ENCODE measurements at regions not wholly inside any gene's neighbourhood (a gene's known extent, or its start where the extent isn't known, plus 50 kb on each side); places are given as distances from the start of the nearest gene placed in this dataset.
"Not testable (repeated sequence)": the region's sequence is repeated elsewhere in the genome, so short reads cannot be mapped to it uniquely, and the experiment has no call there.

DNA sequence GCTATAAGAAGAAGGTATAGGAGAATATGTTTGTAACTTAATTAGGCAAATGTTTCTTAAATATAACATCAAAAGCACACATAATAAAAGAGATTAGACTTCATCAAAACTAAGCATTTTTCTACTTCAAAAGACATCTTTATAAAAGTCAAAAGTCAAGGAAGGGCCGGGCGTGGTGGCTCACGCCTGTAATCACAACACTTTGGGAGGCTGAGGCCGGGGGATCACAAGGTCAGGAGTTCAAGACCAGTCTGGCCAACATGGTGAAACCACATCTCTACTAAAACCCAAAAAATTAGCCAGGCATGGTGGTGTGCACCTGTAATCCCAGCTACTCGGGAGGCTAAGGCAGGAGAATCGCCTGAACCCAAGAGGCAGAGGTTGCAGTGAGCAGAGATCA, 951.0 kb upstream of the C9orf72 start:
- not testable (repeated sequence) for DNase-seq

DNA sequence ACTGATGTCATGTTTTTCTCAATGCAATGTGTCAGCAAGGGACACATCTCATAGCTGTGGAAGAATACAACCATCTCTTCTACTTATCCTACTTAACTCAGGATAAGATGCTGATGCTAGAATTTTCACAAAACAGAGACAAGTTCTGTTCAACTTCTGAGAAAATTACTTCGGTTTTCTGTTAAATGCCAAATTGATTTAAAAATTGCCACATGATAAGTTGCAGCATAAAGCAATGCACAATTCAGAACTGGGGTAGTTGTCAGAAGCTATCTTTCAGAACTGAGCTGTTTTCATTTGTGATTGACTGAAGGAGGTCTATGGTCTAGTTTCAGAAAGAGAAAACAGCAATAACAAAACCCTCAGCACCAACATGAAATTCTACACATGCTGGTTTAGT, 954.8 kb upstream of the C9orf72 start:
- DNase-seq, result no peak

DNA sequence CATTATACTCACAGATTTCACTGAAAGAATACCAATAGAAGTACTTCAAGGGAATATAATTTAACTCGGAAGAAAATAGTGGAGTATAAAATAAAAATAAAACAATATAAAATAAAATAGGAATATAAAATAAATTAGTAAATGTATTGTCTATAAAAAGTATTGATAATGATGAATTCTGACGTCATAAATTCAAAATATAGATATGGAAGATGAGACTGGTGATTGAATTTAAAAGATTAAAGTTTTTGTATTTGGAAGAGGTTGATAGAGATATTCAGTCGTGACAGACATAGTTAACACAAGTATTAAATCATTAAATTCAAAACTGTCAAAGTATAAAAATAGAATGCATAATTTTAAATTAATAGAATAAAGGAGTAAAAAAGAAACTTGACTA, 964.9 kb upstream of the C9orf72 start:
- no peak for DNase-seq

DNA sequence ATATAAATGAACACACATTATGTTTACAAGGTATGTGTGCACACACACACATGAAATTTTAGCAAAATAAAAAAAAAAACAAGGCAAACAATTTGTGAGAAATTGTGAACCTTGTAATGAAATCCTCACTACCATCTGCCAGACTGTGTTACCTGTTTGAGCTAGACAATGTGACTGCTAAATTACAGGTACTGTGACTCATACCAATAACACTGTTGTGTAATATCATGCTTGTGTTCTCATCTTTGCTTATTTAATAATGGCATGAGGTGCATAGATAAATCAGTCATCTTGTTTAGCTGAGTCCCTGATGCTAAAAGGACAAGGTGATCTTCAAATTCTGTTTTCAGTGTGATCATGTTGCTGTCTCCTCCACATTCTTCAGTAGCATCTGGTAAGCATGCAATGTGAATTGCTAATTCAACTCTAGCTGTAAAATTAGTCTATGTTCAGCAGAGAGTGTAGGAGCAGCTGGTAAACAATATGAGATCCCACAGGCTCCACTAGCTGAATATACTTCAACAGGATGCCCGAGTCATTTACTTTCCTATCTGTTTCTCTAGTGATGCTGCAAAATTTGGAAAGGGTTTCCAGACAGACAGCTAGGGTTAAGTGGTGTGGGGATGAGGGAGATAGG, 966.3 kb upstream of the C9orf72 start:
- DNase-seq, result peak; percentile 88

DNA sequence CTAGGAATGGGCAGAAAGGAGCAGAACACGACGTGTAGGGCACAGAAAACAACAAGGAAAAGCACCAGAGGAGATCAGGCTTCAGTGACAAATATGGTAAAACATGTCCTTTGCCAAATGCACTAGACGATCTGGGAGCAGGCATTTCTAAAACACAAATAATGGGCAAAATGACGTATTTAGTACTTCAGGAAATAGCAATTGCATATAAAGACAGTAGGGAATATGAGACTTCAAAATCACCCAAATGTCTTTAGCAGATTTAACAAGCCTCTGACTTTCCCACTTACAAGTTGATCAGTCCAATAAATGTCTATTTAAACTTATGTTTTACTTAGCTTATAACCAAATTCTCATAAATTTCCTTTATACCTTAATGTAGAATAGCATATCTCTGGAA, 969.6 kb upstream of the C9orf72 start:
- no peak for DNase-seq

DNA sequence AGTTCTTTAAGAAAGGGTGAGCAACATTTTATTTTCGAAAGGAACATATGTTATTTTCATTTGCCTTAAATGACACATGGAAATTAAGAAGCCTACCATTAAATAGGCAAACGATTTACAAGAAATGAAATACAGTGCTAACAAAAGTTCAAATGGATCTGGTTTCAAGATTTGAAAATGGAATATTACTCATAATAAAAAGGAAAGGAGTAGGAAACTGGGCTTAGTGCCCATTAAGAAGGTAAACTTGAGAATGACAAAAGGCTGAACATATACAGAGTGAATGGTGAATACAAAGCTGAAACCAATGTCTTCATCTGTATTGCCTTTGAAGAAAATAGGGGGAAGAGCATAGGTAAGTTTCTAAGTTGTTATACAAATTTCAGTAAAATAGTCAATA, 974.2 kb upstream of the C9orf72 start:
- no peak for DNase-seq

DNA sequence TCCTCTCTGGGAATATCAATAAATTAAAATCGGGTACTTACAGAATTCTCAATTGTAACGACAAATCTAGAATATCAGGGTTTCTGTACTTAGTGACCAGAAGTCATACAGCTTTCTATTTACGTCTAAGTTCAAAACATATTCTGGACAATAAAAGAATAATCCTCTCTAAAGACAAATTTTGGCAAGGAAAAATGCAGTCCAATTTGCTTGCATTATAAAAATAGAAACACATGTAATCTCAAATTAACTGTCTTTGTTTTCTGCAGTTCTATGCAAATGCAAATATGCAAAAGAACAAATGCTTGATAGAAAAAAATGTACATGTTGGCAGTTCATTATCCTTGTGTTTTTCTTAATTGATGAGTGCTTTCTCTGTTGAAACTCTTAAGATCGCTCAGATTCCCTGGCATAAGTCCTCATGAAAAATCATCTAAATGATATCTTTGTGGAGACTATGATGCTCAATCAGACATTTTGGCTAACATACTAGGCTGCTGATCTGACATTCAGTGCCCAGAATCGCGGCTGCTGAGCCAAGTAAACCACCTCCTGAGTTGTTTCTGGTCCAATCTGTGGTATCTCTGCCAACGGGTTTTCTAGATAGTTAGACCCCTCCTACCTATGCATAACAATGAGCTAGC, 990.1 kb upstream of the C9orf72 start:
- DNase-seq, result no peak

DNA sequence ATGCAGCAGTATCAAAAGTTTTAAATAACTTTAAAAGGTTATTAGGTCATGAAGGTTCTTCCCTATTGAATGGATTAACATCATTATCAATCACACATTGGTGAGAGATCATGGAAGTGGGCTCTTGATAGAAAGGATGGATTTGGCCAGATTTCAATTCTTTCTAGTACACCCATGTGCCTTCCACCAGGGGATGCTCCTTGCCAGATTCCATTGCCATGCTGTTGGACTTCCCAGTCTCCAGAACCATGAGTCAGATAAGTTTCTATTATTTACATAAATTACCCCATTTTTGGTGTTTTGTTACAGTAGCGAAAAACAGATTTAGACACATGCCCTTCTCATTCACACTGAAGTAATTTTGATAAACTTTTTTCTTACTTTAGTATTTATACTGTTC, 1010.6 kb upstream of the C9orf72 start:
- DNase-seq, result peak; percentile 9

DNA sequence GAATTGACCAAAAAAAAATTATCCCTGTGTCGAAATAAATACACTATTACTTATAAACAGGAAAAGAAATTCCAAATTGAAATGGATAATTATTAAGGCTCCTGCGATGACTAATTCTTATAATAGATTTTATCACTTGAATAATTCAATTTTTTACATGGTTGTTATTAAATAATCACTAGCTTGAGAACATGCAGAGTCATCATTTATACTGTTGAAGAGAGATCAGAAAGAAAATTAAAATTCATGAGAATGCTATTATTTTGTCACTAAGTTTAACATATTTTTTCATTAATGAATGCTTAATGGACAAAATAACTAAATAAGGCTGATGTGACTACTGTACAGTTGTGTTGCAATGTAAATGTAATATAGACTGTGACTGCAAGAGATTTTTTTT, 1011.3 kb upstream of the C9orf72 start:
- no peak for DNase-seq

DNA sequence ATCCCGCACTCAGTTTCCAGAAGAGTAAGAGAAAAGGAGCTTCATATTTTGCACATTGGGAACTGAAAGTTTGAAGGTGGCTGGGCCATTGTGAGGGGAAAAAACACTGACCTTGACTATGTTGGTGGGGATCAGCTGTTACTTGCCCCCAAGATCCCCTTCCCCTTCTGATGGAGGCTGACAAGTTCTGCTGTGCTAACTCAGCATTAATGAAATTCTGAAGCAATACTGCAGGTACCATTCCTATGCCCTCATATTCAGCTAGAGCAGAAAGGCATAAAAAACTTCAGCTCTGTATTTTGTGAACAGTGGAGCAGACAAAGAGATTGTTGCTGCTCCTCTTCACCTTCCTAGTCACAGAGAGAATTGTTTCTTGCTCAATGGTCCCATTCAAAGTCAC, 1013.8 kb upstream of the C9orf72 start:
- DNase-seq, result no peak

DNA sequence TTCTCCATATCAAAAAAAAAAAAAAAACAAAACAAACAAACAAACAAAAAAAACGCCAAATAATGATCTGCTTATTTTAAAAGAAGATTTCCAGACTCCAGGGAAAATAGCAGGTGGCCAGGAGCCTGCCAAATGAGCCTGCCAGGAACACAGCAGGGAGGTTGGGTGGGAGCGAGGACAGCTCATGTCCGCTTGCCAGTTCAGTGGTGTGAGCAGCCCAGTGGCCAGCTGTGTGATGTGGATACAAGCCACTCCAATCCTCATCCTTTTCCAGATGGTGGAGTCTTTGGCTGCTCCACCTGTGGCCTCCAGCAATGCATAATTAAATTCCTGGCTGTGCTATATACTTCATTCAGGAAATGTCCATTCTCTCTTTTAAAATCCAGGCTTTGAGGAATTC, 1025.1 kb upstream of the C9orf72 start:
- no peak for DNase-seq

DNA sequence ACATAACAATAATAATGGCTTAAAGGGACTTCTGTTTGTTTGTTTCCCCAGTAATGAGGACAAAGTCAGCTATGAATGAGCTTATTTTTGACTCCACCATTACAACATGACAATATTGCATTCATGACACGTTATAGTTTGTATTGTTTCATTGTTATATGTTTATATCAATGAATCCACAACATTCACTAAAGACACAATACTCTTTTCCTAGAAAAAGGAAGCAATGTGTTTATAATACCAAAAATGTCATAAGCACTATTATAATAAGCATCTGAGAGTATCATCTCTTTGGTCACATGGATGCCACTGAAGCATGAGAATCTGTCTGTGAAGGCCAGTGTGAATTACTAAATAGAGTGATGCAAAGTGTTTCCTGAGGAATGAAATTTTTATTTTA, 1026.9 kb upstream of the C9orf72 start:
- DNase-seq, result no peak

DNA sequence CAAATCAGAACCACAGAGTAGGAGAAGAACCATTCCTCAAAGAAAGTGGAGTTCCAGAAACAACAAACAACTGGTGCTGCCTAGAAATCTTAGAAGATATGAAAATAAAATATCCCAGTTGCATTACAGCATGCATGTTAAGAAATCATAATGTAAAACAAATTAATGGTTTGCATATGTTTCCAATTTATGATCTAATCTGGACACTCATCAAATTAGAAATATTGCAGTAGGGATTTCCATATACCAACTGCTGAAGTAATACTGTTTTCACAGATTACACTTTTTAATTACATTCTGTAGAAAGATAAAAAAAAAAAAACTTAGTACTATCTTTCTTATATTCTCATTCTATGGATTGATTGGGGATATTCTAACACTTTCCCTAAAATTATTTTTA, 1034.6 kb upstream of the C9orf72 start:
- DNase-seq, result no peak

DNA sequence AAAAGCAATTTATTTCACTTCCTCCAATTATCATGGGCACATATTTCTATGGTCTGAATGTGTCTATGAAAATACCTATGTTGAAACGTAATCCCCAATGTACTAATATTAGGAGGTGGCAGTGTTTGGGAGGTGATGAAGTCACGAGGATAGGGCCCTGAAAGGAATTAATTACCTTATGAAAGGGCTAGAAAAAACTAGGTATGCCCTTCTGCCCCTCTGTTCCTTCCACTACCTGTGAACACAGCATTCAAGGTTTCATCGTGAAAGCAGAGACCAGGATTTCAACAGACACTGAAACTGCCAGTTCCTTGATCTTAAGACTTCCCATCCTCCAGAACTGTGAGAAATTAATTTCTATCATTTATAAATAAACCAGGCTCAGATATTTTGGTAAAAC, 1037.1 kb upstream of the C9orf72 start:
- no peak for DNase-seq

DNA sequence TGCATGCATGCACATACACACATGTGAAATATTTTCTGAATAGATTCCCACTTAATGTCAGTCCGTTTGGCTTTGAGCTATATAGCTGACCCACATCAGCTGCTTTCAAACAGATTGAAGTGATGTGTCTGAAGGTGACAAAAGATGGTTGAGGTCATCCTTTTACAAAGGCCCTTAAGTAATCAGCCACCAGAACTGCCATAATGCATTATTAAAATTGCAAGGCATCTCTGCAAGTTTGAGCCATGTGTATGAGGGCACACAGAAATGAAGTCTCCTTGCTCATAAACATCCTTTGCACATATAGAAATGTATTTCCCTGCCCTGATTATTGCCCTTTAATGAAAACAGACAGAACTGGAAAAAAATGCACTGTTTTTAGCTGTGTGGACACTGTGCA, 1043.0 kb upstream of the C9orf72 start:
- DNase-seq, result peak; percentile 24

DNA sequence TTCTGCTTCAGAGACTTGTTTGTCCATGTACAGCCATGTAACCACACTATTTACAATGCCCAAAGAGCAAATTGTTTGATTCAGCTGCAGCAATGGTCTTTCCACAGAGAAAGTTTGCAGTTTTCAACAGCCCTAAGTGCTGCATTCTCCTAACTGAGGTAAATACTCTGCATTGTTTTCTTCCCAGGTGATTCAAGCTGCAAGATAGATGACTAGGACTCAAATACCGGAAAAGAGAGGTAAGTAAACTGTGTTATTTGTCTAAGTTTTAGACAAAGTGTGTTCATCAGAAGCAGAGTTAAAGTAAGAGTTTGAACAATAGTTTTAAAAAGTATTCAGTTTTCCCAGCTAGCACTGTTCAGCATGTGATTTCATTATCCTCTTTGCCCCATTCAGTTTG, 1046.7 kb upstream of the C9orf72 start:
- peak; percentile 12 for DNase-seq

DNA sequence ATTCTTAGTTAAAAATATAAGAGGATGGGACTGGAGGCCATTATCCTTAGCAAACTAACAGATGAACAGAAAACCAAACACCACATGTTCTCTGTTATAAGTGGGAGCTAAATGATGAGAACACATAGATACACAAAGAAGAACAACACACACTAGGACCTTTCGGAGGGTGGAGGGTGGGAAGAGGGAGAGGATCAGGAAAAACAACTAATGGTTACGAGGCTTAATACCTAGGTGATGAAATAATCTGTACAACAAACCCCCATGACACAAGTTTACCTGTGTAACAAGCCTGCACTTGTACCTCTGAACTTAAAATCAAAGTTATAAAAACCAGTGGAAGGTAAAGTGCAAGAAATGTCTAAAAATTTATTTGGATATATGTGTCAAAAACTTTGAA, 1047.4 kb upstream of the C9orf72 start:
- no peak for DNase-seq

DNA sequence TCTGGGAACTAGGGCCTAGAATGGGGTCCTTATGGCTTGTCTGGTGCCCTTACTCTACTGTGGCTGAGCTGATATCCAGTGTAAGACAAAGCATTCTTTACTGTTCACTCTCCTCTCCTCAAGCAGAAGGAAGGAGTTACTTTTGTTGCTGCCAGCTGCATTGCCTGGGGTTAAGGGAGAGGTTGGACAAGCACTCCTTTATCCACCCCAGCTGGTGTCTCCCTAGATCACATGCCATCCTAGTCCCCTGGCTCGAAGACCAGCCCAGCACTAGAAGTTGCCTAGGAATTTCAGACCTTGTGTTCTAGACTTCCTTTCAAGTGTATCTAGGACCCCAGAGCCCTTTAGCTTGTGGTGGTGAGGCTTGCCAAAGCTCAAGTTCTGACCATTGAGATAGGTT, 1051.5 kb upstream of the C9orf72 start:
- no peak for DNase-seq

DNA sequence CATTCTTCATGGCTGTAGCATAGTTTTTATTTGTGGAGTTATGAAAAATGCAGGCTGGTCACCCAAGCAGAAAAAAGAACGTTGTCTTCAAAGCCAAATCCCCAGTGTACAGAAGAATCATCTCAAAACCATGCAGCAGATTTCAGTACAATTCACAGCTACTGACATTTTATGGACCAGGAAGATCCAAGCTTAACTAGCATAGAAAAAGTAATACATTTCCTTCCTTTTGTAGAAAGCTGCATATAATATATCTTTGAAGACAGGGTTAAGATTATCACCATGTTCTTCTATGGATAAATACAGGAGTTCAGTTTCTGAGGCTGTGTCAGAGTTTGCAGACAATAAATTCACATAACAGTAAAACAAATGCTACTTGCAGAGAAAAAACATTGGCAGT, 1054.8 kb upstream of the C9orf72 start:
- DNase-seq, result no peak

DNA sequence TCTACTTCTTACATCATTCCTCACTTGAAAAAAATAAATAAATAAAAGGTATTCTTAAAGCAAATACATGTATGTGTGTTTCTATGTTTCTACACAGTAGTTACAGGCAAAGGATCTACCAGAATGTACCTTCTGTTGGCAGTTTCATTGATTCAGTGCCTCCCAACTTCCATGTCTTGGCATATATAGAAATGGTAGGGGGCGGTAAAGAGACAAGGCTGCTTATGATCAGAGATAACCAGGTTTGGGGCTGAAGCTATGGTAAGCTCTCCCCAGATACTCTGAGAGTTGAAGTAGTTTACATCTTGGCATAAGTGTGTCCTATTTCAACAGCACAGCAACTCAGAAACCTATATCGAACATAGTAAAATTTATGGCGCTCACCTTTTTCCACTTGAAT, 1075.4 kb upstream of the C9orf72 start:
- DNase-seq, result peak; percentile 54

DNA sequence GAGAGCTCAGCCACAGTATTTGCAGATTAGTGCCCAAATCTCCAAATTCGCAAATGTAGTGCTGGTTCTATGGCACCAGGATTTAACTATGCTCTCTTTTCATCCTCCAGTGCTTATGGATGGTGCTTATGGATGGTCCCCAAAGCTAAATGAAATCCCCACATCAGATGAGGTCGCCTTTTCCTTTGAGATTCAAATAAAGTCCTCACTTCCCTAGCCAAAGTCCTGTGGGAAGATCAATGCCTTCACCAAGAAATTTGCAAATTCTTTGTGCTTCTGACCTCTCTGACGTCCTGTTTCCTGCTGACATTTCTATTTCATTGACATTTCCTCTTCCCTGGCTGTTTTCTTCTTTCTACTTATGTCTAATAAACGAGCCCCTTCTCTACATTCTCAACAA, 1077.0 kb upstream of the C9orf72 start:
- DNase-seq, result no peak

DNA sequence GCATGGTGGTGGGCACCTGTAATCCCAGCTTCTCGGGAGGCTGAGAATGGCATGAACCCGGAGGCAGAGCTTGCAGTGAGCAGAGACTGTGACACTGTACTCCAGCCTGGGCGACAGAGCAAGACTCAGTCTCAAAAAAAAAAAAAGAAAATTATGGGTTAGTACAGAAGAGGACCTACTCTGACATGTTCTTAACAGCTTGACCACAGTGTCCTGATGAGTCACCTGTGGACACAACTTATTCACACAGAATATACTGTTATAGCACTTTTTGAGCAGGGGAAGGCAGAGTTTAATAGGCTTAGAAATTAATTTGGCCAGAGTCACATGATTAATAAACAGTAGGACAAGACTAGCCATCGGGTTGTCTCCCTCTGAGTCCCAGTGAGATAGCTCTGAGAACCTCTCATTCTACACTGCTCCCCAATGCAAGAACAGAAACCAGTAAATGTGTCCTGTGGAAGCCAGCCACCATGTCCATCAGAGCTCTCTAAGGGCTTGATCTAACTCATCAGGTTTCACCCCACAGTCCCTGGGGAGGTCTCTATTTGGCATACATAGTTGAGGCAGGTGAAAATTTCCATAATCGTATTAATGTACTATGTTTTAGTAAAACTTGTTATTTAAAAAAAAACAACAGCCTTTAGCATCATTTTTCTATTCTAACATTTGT, 1077.9 kb upstream of the C9orf72 start:
- peak; percentile 30 for DNase-seq

DNA sequence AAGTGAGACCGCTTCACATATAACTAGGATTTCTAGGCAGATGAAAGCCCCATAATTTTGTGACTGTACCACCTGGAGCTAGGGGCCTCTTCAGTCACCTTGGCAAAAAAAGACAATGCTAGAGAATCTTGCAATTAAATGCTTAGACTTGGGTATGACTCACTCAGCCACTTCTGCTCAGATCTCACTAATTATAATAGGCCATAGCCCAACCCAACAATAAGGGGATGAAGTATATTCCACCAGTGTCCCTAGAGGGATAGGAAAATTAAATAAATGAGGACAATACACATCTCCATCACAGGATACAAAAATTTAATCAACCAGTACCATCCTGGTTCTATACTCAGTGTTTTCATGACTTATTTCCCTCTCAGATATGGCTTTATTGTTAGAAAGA, 1079.9 kb upstream of the C9orf72 start:
- no peak for DNase-seq

DNA sequence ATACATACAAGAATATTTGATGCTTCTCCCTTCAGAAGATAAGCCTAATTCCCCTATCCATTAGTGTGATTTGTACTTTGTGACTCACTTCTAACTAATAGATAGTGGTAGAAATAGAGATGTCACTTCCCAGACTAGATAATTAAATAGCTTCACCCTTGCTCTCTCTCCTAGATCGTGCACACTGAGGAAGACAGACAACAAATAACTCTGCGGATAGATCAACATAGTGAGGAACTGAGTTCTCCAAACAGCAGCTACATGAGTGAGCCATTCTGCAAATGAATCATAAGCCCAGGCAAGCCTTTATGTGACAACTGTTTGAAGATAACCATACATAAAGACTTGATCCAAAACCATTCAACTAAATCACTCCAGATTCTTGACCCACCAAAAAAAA, 1083.4 kb upstream of the C9orf72 start:
- no peak for DNase-seq

DNA sequence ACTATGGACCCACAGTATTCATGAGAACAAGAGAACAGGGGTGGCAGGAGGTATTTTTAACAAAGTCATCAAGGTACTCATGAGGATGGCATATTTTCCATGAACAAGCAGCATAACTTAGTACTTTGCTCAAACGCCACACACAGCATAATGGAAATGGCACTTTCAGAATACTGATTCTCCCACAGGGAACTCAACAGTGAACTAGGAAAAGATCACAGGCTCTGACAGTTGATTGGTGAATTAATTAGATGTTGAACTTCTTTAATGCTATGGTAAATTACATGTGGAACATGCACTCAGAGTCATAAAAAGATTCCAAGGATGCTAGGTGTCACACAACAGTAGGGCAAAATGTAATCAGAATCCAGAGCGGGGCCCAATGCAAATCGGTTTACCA, 1088.6 kb upstream of the C9orf72 start:
- DNase-seq, result no peak
